OCI-LY7 (cell line): ENCODE measurements at regions not wholly inside any gene's neighbourhood (a gene's known extent, or its start where the extent isn't known, plus 50 kb on each side); places are given as distances from the start of the nearest gene placed in this dataset.

ENCODE experiments used
- EZH2phosphoT487 ChIP-seq: fragments of 200-600 bp; sonication (generic); IDR thresholded peaks from 2 replicates; pipeline ENCODE4 v1.6.1; 2018; ENCODE audit warnings: low read depth, borderline replicate concordance, mild to moderate bottlenecking, mixed run types, antibody characterized with exemption, low read length, moderate library complexity, mixed read lengths
- TF ChIP-seq, protein P1 (sequence below): fragments of 200-600 bp; sonication (generic); conservative IDR thresholded peaks from 2 replicates; pipeline ENCODE4 v1.5.1; 2014; ENCODE audit warnings: mild to moderate bottlenecking, antibody characterized with exemption, low read length, moderate library complexity, mixed read lengths

DNA sequence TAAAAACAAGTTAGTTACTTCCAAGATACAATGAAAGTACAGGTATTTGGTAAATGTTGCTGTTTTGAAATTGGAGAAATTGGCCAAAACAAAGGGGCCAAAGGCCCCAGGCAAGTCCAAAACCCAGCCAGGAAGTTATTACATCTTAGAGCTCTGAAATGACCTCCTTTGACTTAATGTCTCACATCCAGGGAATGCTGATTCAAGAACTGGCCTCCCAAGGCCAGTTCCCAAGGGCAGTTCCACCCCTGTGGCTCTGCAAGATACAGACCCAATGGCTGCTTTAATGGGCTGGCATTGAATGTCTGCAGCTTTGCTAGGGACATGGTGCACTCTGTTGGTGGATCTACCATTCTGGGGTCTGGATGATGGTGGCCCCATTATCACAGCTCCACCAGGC lies 217.3 kb upstream of the FKBP1C start:
- TF ChIP-seq, protein P1, sequence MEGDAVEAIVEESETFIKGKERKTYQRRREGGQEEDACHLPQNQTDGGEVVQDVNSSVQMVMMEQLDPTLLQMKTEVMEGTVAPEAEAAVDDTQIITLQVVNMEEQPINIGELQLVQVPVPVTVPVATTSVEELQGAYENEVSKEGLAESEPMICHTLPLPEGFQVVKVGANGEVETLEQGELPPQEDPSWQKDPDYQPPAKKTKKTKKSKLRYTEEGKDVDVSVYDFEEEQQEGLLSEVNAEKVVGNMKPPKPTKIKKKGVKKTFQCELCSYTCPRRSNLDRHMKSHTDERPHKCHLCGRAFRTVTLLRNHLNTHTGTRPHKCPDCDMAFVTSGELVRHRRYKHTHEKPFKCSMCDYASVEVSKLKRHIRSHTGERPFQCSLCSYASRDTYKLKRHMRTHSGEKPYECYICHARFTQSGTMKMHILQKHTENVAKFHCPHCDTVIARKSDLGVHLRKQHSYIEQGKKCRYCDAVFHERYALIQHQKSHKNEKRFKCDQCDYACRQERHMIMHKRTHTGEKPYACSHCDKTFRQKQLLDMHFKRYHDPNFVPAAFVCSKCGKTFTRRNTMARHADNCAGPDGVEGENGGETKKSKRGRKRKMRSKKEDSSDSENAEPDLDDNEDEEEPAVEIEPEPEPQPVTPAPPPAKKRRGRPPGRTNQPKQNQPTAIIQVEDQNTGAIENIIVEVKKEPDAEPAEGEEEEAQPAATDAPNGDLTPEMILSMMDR: no peak
- no peak for TF ChIP-seq EZH2phosphoT487
